HL-60 (cell line): ENCODE measurements at regions not wholly inside any gene's neighbourhood (a gene's known extent, or its start where the extent isn't known, plus 50 kb on each side); places are given as distances from the start of the nearest gene placed in this dataset.

Experiments used
- GABPA ChIP-seq: IDR thresholded peaks from 2 replicates; pipeline ENCODE4 v1.6.1; 2012; ENCODE audit warnings: low read depth
- POLR2AphosphoS5 ChIP-seq: IDR thresholded peaks from 2 replicates; pipeline ENCODE4 v1.6.1; 2012; ENCODE audit warnings: low read depth
- TF ChIP-seq, protein P1 (sequence below): IDR thresholded peaks from one replicate; pipeline ENCODE4 v1.5.1; 2011; ENCODE audit warnings: low read length, control low read depth, inconsistent platforms; ENCODE audit not compliant: insufficient read depth
- TF ChIP-seq, protein P2 (sequence below): IDR thresholded peaks from 2 replicates; pipeline ENCODE4 v1.6.1; 2012; ENCODE audit warnings: low read depth; ENCODE audit not compliant: insufficient replicate concordance

DNA sequence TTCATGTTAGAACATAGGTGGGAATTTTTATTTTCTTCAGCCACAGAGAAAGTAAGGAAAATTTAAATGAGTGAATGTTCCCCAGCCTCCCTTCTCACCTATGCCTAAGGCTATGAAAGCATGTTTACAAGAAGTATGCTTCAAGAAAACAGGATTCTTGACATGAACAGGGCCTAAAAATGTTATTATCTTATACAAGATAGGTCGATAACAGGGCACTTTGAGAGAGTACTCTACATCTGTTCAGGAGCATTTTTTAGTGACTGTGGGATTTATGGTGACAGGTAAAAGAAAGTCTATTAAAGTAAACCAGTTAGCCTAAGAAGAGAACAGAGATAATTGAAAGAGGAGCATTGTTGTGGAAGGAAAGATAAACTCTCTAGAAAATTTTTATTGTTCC is 222.9 kb upstream of the DAAM1 start:
- TF ChIP-seq, protein P1, sequence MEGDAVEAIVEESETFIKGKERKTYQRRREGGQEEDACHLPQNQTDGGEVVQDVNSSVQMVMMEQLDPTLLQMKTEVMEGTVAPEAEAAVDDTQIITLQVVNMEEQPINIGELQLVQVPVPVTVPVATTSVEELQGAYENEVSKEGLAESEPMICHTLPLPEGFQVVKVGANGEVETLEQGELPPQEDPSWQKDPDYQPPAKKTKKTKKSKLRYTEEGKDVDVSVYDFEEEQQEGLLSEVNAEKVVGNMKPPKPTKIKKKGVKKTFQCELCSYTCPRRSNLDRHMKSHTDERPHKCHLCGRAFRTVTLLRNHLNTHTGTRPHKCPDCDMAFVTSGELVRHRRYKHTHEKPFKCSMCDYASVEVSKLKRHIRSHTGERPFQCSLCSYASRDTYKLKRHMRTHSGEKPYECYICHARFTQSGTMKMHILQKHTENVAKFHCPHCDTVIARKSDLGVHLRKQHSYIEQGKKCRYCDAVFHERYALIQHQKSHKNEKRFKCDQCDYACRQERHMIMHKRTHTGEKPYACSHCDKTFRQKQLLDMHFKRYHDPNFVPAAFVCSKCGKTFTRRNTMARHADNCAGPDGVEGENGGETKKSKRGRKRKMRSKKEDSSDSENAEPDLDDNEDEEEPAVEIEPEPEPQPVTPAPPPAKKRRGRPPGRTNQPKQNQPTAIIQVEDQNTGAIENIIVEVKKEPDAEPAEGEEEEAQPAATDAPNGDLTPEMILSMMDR = no peak
- TF ChIP-seq, protein P2, sequence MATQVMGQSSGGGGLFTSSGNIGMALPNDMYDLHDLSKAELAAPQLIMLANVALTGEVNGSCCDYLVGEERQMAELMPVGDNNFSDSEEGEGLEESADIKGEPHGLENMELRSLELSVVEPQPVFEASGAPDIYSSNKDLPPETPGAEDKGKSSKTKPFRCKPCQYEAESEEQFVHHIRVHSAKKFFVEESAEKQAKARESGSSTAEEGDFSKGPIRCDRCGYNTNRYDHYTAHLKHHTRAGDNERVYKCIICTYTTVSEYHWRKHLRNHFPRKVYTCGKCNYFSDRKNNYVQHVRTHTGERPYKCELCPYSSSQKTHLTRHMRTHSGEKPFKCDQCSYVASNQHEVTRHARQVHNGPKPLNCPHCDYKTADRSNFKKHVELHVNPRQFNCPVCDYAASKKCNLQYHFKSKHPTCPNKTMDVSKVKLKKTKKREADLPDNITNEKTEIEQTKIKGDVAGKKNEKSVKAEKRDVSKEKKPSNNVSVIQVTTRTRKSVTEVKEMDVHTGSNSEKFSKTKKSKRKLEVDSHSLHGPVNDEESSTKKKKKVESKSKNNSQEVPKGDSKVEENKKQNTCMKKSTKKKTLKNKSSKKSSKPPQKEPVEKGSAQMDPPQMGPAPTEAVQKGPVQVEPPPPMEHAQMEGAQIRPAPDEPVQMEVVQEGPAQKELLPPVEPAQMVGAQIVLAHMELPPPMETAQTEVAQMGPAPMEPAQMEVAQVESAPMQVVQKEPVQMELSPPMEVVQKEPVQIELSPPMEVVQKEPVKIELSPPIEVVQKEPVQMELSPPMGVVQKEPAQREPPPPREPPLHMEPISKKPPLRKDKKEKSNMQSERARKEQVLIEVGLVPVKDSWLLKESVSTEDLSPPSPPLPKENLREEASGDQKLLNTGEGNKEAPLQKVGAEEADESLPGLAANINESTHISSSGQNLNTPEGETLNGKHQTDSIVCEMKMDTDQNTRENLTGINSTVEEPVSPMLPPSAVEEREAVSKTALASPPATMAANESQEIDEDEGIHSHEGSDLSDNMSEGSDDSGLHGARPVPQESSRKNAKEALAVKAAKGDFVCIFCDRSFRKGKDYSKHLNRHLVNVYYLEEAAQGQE = no peak
- TF ChIP-seq POLR2AphosphoS5 (no peak), GABPA (no peak)
